HG02981 (cell line): ENCODE measurements at regions not wholly inside any gene's neighbourhood (a gene's known extent, or its start where the extent isn't known, plus 50 kb on each side); places are given as distances from the start of the nearest gene placed in this dataset.

Source experiments
- ATAC-seq: cut with Tn5 transposase; IDR thresholded peaks from one replicate; pipeline ENCODE4 v1.9.1; 2021; ENCODE audit warnings: mild to moderate bottlenecking, moderate library complexity; ENCODE audit not compliant: unreplicated experiment

- ATAC-seq: no peak
Observed at GRCh38 chr2:45337481-45337880, 273.6 kb downstream of the SRBD1 start.

GRCh38 chr2:45334205-45334604 lies 276.9 kb downstream of the SRBD1 start:
- ATAC-seq: no peak

GRCh38 chr2:45332567-45332966 lies 278.5 kb downstream of the SRBD1 start:
- no peak for ATAC-seq

- ATAC-seq: no peak
Observed at GRCh38 chr2:45332094-45332493, 279.0 kb downstream of the SRBD1 start.

- ATAC-seq: no peak
Observed at GRCh38 chr2:45331410-45331786, 279.7 kb downstream of the SRBD1 start.

GRCh38 chr2:45330637-45331409 lies 280.2 kb downstream of the SRBD1 start:
- no peak for ATAC-seq

GRCh38 chr2:45330108-45330507 lies 281.0 kb downstream of the SRBD1 start:
- no peak for ATAC-seq

GRCh38 chr2:45329045-45329677 lies 281.9 kb downstream of the SRBD1 start:
- ATAC-seq: no peak

GRCh38 chr2:45328264-45328870 lies 282.7 kb downstream of the SRBD1 start:
- no peak for ATAC-seq

- no peak for ATAC-seq
Observed at GRCh38 chr2:45323344-45323743, 287.7 kb downstream of the SRBD1 start.

GRCh38 chr2:45320956-45321355 lies 290.1 kb downstream of the SRBD1 start:
- no peak for ATAC-seq

GRCh38 chr2:45319683-45320455 lies 291.2 kb downstream of the SRBD1 start:
- no peak for ATAC-seq

GRCh38 chr2:45318686-45319085 lies 292.4 kb downstream of the SRBD1 start:
- no peak for ATAC-seq

- ATAC-seq: no peak
Observed at GRCh38 chr2:45316576-45317338, 294.3 kb downstream of the SRBD1 start.

- ATAC-seq: no peak
Observed at GRCh38 chr2:45315861-45316260, 295.2 kb downstream of the SRBD1 start.

- no peak for ATAC-seq
Observed at GRCh38 chr2:45312275-45312674, 298.8 kb downstream of the SRBD1 start.

GRCh38 chr2:45311559-45311958 lies 299.5 kb downstream of the SRBD1 start:
- no peak for ATAC-seq

- ATAC-seq: no peak
Observed at GRCh38 chr2:45307147-45307546, 297.9 kb upstream of the SIX2 start.

GRCh38 chr2:45305599-45305998 lies 296.3 kb upstream of the SIX2 start:
- ATAC-seq: no peak

- no peak for ATAC-seq
Observed at GRCh38 chr2:45303417-45304202, 294.4 kb upstream of the SIX2 start.
